CD4-positive, alpha-beta memory T cell (primary cell): ENCODE measurements at regions not wholly inside any gene's neighbourhood (a gene's known extent, or its start where the extent isn't known, plus 50 kb on each side); places are given as distances from the start of the nearest gene placed in this dataset.

ENCODE experiments used
- CTCF ChIA-PET: fragments of 350-600 bp; sonication (Branson Sonifier 250); formaldehyde crosslinking; loops from one replicate; lab custom pipeline; 2021; ENCODE audit warnings: inconsistent platforms; ENCODE audit not compliant: partially characterized antibody; lab: Charles Lee
- POLR2A ChIA-PET: fragments of 350-600 bp; sonication (Branson Sonifier 250); formaldehyde crosslinking; loops from one replicate; lab custom pipeline; 2021; ENCODE audit not compliant: partially characterized antibody; lab: Charles Lee
- DNase-seq, 5 donors: peaks; one replicate each; pipeline versions ENCODE4 v3.0.0 to v3.0.0-alpha.2; 2020 to 2022; ENCODE audit warnings: mixed read lengths in 1 of 5
- H3K27ac ChIP-seq: one replicate; pipeline ENCODE4 v1.7.0; 2013; ENCODE audit warnings: low read depth, low read length
- H3K27me3 ChIP-seq: 2 replicates; pipeline ENCODE4 v1.7.0; 2013; ENCODE audit warnings: mild to moderate bottlenecking, low read length, moderate library complexity; ENCODE audit not compliant: insufficient read depth
- H3K36me3 ChIP-seq: 2 replicates; pipeline ENCODE4 v1.7.0; 2013; ENCODE audit warnings: mild to moderate bottlenecking, low read length, moderate library complexity; ENCODE audit not compliant: insufficient read depth
- H3K4me1 ChIP-seq: 2 replicates; pipeline ENCODE4 v1.7.0; 2013; ENCODE audit warnings: mild to moderate bottlenecking, low read length, moderate library complexity; ENCODE audit not compliant: insufficient read depth
- H3K4me3 ChIP-seq, 2 donors: one replicate each; pipeline ENCODE4 v1.7.0; 2013; ENCODE audit warnings: low read length in 2 of 2, mild to moderate bottlenecking in 1 of 2
- H3K9me3 ChIP-seq, 2 donors: one replicate each; pipeline ENCODE4 v1.7.0; 2013; ENCODE audit warnings: low read length in 2 of 2, control low read depth in 1 of 2; ENCODE audit not compliant: control insufficient read depth in 1 of 2
- H3K27ac Mint-ChIP-seq, 7 donors: one replicate each; pipeline ENCODE4 v1.8.0; 2020 to 2021; ENCODE audit warnings: mixed read lengths in 7 of 7, mild to moderate bottlenecking in 6 of 7, inconsistent platforms in 3 of 7, moderate library complexity in 3 of 7
- H3K27me3 Mint-ChIP-seq, 2 donors: one replicate each; pipeline ENCODE4 v1.8.0; 2020 to 2021; ENCODE audit warnings: mixed read lengths in 2 of 2
- H3K36me3 Mint-ChIP-seq, 2 donors: one replicate each; pipeline ENCODE4 v1.8.0; 2020 to 2021; ENCODE audit warnings: mixed read lengths in 2 of 2, inconsistent platforms in 1 of 2, mild to moderate bottlenecking in 1 of 2
- H3K4me1 Mint-ChIP-seq, 4 donors: one replicate each; pipeline ENCODE4 v1.8.0; 2020 to 2021; ENCODE audit warnings: mixed read lengths in 4 of 4, mild to moderate bottlenecking in 1 of 4
- H3K4me3 Mint-ChIP-seq, 8 donors: one replicate each; pipeline ENCODE4 v1.8.0; 2020 to 2021; ENCODE audit warnings: mixed read lengths in 8 of 8, mild to moderate bottlenecking in 7 of 8, moderate library complexity in 6 of 8, inconsistent platforms in 3 of 8
- H3K9me3 Mint-ChIP-seq, 8 donors: one replicate each; pipeline ENCODE4 v1.8.0; 2020 to 2021; ENCODE audit warnings: mixed read lengths in 8 of 8, mild to moderate bottlenecking in 5 of 8, inconsistent platforms in 3 of 8, moderate library complexity in 1 of 8
- intact Hi-C: fragments of 100-400 bp; cut with micrococcal nuclease; formaldehyde crosslinking; loops from one replicate; pipeline ENCODE4 v1.15.1; 2023

GRCh38 chr12:130008241-130008640 lies 104.4 kb upstream of the TMEM132D start:
- Mint-ChIP-seq H3K27ac (no peak overlapping the region), H3K4me1 (no peaks in the 10 kb centered on the region)
- POLR2A ChIA-PET, result no interaction called here

DNA sequence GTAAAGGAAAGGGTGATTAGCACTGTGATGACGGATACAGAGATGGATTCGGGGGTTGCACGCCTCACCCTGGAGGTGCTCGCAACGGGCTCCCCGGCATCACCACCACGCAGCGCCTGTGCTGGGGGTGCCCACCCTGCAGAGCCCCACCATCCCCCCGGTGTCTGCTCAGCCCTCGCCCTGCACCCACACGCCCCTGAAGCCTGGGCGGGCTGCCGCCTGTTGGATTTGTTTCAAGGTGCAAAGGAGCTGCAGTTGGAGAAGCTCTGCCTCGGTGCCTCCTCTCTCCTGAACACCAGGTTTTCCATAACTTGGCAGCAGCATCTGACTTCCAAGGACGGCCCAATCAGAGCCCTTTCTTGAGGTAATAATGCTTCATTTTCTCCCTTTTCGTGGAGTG lies 106.1 kb upstream of the TMEM132D start:
- ChIA-PET CTCF (interaction anchor here (1.0 to 1.8 kb wide), 2 partner anchors 10 to 17 kb away, joined by 3 to 6 read pairs; no protein-coding TSS in a partner anchor), POLR2A (no interaction called here)
- peaks cover 0 to 2% (median 0%) of the 10 kb centered on the region in 4 donors for H3K4me1 Mint-ChIP-seq
- H3K27me3 Mint-ChIP-seq, result peaks cover 2 to 4% of the 10 kb centered on the region in 2 donors
- intact Hi-C loops, result no loop called here
- peaks cover 0 to 3% (median 0%) of the 10 kb centered on the region in 8 donors for H3K9me3 Mint-ChIP-seq
- H3K27ac ChIP-seq, result no peak overlapping the region
- H3K27ac Mint-ChIP-seq, result no peak overlapping the region
- H3K4me3 ChIP-seq, result no peak overlapping the region
- no peaks in the 10 kb centered on the region for H3K27me3 ChIP-seq
- no peaks in the 10 kb centered on the region for H3K9me3 ChIP-seq
- no peaks in the 10 kb centered on the region for H3K36me3 ChIP-seq
- H3K36me3 Mint-ChIP-seq, result no peaks in the 10 kb centered on the region
- DNase-seq, result no peak
- no peaks in the 10 kb centered on the region for H3K4me1 ChIP-seq
- no peak overlapping the region for H3K4me3 Mint-ChIP-seq

More at GRCh38 chr12:130008241-130008640, 104.4 kb upstream of the TMEM132D start:
- intact Hi-C loops, result no loop called here
- Mint-ChIP-seq H3K9me3 (peaks cover 0 to 3% (median 0%) of the 10 kb centered on the region in 8 donors), H3K4me3 (no peak overlapping the region), H3K36me3 (no peaks in the 10 kb centered on the region), H3K27me3 (no peaks in the 10 kb centered on the region)
- no peak for DNase-seq
- no peak overlapping the region for H3K4me3 ChIP-seq
- no peaks in the 10 kb centered on the region for H3K9me3 ChIP-seq
- CTCF ChIA-PET, result no interaction called here
- no peak overlapping the region for H3K27ac ChIP-seq
- no peaks in the 10 kb centered on the region for H3K4me1 ChIP-seq
- H3K27me3 ChIP-seq, result no peaks in the 10 kb centered on the region
- no peaks in the 10 kb centered on the region for H3K36me3 ChIP-seq

GRCh38 chr12:130011611-130012385 lies 108.0 kb upstream of the TMEM132D start:
- H3K9me3 ChIP-seq, result no peaks in the 10 kb centered on the region
- no peaks in the 10 kb centered on the region for H3K27me3 ChIP-seq
- Mint-ChIP-seq H3K9me3 (peaks cover 0 to 3% (median 0%) of the 10 kb centered on the region in 8 donors), H3K4me3 (no peak overlapping the region), H3K4me1 (peaks cover 0 to 2% (median 0%) of the 10 kb centered on the region in 4 donors), H3K27me3 (peaks cover 2 to 7% of the 10 kb centered on the region in 2 donors), H3K36me3 (no peaks in the 10 kb centered on the region), H3K27ac (peak overlapping the region in 1 of 7 donors; percentile 11)
- ChIA-PET CTCF (interaction anchor here (1.8 kb wide), 1 partner anchor 8 kb away, joined by 6 read pairs; no protein-coding TSS in a partner anchor), POLR2A (no interaction called here)
- H3K36me3 ChIP-seq, result no peaks in the 10 kb centered on the region
- H3K4me1 ChIP-seq, result no peaks in the 10 kb centered on the region
- H3K27ac ChIP-seq, result no peak overlapping the region
- no peak overlapping the region for H3K4me3 ChIP-seq
- DNase-seq, result no peak
- intact Hi-C loops, result no loop called here

- Mint-ChIP-seq H3K27ac (no peak overlapping the region), H3K36me3 (no peaks in the 10 kb centered on the region), H3K9me3 (peaks cover 0 to 3% (median 0%) of the 10 kb centered on the region in 8 donors), H3K4me3 (no peak overlapping the region), H3K27me3 (peaks cover 6 to 7% of the 10 kb centered on the region in 2 donors), H3K4me1 (peaks cover 0 to 2% (median 0%) of the 10 kb centered on the region in 4 donors)
- ChIA-PET POLR2A (no interaction called here), CTCF (interaction anchor here (1.0 to 1.3 kb wide), 4 partner anchors 11 to 16 kb away, joined by 3 to 4 read pairs (median 4); no protein-coding TSS in a partner anchor)
- Histone ChIP-seq H3K4me3 (no peak overlapping the region), H3K27ac (no peak overlapping the region), H3K4me1 (no peaks in the 10 kb centered on the region), H3K36me3 (no peaks in the 10 kb centered on the region), H3K27me3 (no peaks in the 10 kb centered on the region), H3K9me3 (no peaks in the 10 kb centered on the region)
- intact Hi-C loops, result no loop called here
- peak in 1 of 5 donors; percentile 4 for DNase-seq
These were observed 110.1 kb upstream of the TMEM132D start for GRCh38 chr12:130013771-130014484.

DNA sequence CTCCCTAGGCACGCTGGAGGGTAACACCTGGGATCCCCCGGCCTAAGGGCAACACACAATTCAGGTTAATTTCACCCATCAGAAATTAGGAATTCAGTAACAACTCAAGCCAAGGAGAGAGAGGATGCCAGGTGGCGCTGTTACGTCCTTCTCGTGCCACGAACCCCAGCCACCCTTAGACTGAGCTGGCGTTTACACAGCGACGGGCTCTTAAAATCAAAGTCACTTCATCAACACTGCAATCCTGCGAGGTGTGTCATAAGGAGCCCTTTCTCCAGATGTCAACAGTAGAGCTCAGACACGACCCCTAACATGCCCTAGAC lies 110.6 kb upstream of the TMEM132D start:
- DNase-seq, result no peak
- H3K4me1 ChIP-seq, result no peaks in the 10 kb centered on the region
- POLR2A ChIA-PET, result no interaction called here
- no peak overlapping the region for H3K27ac Mint-ChIP-seq
- H3K36me3 ChIP-seq, result no peaks in the 10 kb centered on the region
- no peak overlapping the region for H3K4me3 ChIP-seq
- CTCF ChIA-PET, result interaction anchor here (1.0 to 1.3 kb wide), 4 partner anchors 10 to 16 kb away, joined by 3 to 4 read pairs (median 4); no protein-coding TSS in a partner anchor
- no peaks in the 10 kb centered on the region for H3K9me3 ChIP-seq
- no peak overlapping the region for H3K27ac ChIP-seq
- H3K36me3 Mint-ChIP-seq, result no peaks in the 10 kb centered on the region
- peaks cover 0 to 2% (median 0%) of the 10 kb centered on the region in 4 donors for H3K4me1 Mint-ChIP-seq
- H3K9me3 Mint-ChIP-seq, result peaks cover 0 to 3% (median 0%) of the 10 kb centered on the region in 8 donors
- intact Hi-C loops, result no loop called here
- no peak overlapping the region for H3K4me3 Mint-ChIP-seq
- H3K27me3 Mint-ChIP-seq, result peaks cover 6 to 7% of the 10 kb centered on the region in 2 donors
- no peaks in the 10 kb centered on the region for H3K27me3 ChIP-seq

GRCh38 chr12:130016194-130016593 lies 112.4 kb upstream of the TMEM132D start:
- DNase-seq, result no peak
- peaks cover 0 to 2% (median 0%) of the 10 kb centered on the region in 4 donors for H3K4me1 Mint-ChIP-seq
- H3K27me3 ChIP-seq, result no peaks in the 10 kb centered on the region
- no peaks in the 10 kb centered on the region for H3K36me3 Mint-ChIP-seq
- H3K4me1 ChIP-seq, result no peaks in the 10 kb centered on the region
- H3K36me3 ChIP-seq, result no peaks in the 10 kb centered on the region
- H3K27ac ChIP-seq, result no peak overlapping the region
- no peak overlapping the region for H3K27ac Mint-ChIP-seq
- peaks cover 0 to 3% (median 0%) of the 10 kb centered on the region in 8 donors for H3K9me3 Mint-ChIP-seq
- no peaks in the 10 kb centered on the region for H3K9me3 ChIP-seq
- peaks cover 6 to 9% of the 10 kb centered on the region in 2 donors for H3K27me3 Mint-ChIP-seq
- intact Hi-C loops, result no loop called here
- no peak overlapping the region for H3K4me3 Mint-ChIP-seq
- CTCF ChIA-PET, result interaction anchor here (1.1 to 1.4 kb wide), 2 partner anchors 9 to 11 kb away, joined by 4 to 5 read pairs; no protein-coding TSS in a partner anchor
- POLR2A ChIA-PET, result no interaction called here
- H3K4me3 ChIP-seq, result no peak overlapping the region

GRCh38 chr12:130016986-130017385 lies 113.2 kb upstream of the TMEM132D start:
- Mint-ChIP-seq H3K27ac (no peak overlapping the region), H3K4me1 (peaks cover 0 to 2% (median 0%) of the 10 kb centered on the region in 4 donors), H3K4me3 (no peak overlapping the region), H3K27me3 (peaks cover 6 to 9% of the 10 kb centered on the region in 2 donors), H3K36me3 (no peaks in the 10 kb centered on the region), H3K9me3 (peaks cover 0 to 4% (median 0%) of the 10 kb centered on the region in 8 donors)
- no peaks in the 10 kb centered on the region for H3K36me3 ChIP-seq
- no peak overlapping the region for H3K4me3 ChIP-seq
- no peaks in the 10 kb centered on the region for H3K4me1 ChIP-seq
- ChIA-PET POLR2A (no interaction called here), CTCF (interaction anchor here (1.1 to 2.1 kb wide), 2 partner anchors 10 to 15 kb away, joined by 4 to 8 read pairs; no protein-coding TSS in a partner anchor)
- intact Hi-C loops, result no loop called here
- no peaks in the 10 kb centered on the region for H3K9me3 ChIP-seq
- no peak for DNase-seq
- H3K27me3 ChIP-seq, result no peaks in the 10 kb centered on the region
- H3K27ac ChIP-seq, result no peak overlapping the region
